ENCODE measurements at regions not wholly inside any gene's neighbourhood (a gene's known extent, or its start where the extent isn't known, plus 50 kb on each side); places are given as distances from the start of the nearest gene placed in this dataset.

- Histone ChIP-seq H3K27me3 (ENCODE audit: control insufficient read depth in 2 of 2, insufficient read depth in 1 of 2, low read length in 1 of 2) (no peaks in the 10 kb centered on the region), H3K9me3 (ENCODE audit: control insufficient read depth in 2 of 2, insufficient read depth in 1 of 2, low read length in 1 of 2) (no peaks in the 10 kb centered on the region), H3K36me3 (ENCODE audit: control insufficient read depth in 2 of 2, insufficient read depth in 2 of 2, low read length in 1 of 2) (no peaks in the 10 kb centered on the region), H3K27ac (ENCODE audit: low read depth in 1 of 2, low read length in 1 of 2) (no peak overlapping the region), H3K4me1 (ENCODE audit: control insufficient read depth in 2 of 2, insufficient read depth in 2 of 2, low read length in 2 of 2) (no peaks in the 10 kb centered on the region), H3K4me3 (ENCODE audit: low read length in 2 of 2) (no peak overlapping the region)
- DNase-seq (ENCODE audit: low read depth in 6 of 9, low spot score in 9 of 9), result no peak
- 50% methylated on average over 2 of the region's 2 CpGs for WGBS
Measured at GRCh38 chr2:220574038-220574437, 946.6 kb downstream of the SLC4A3 start.

- no peaks in the 10 kb centered on the region for H3K27me3 ChIP-seq (ENCODE audit: control insufficient read depth in 2 of 2, insufficient read depth in 1 of 2, low read length in 1 of 2)
- H3K27ac ChIP-seq (ENCODE audit: low read depth in 1 of 2, low read length in 1 of 2), result no peak overlapping the region
- no peaks in the 10 kb centered on the region for H3K4me1 ChIP-seq (ENCODE audit: control insufficient read depth in 2 of 2, insufficient read depth in 2 of 2, low read length in 2 of 2)
- no peak for DNase-seq (ENCODE audit: low read depth in 6 of 9, low spot score in 9 of 9)
- WGBS, result 22% methylated on average over 1 of the region's 1 CpG
- H3K9me3 ChIP-seq (ENCODE audit: control insufficient read depth in 2 of 2, insufficient read depth in 1 of 2, low read length in 1 of 2), result no peaks in the 10 kb centered on the region
- H3K36me3 ChIP-seq (ENCODE audit: control insufficient read depth in 2 of 2, insufficient read depth in 2 of 2, low read length in 1 of 2), result no peaks in the 10 kb centered on the region
- H3K4me3 ChIP-seq (ENCODE audit: low read length in 2 of 2), result no peak overlapping the region
Measured at GRCh38 chr2:220575963-220576362, 948.5 kb downstream of the SLC4A3 start.

GRCh38 chr2:220579452-220579851 lies 952.0 kb downstream of the SLC4A3 start:
- no peaks in the 10 kb centered on the region for H3K36me3 ChIP-seq (ENCODE audit: control insufficient read depth in 2 of 2, insufficient read depth in 2 of 2, low read length in 1 of 2)
- 88% methylated on average over 2 of the region's 2 CpGs for WGBS
- no peak overlapping the region for H3K4me3 ChIP-seq (ENCODE audit: low read length in 2 of 2)
- no peak overlapping the region for H3K27ac ChIP-seq (ENCODE audit: low read depth in 1 of 2, low read length in 1 of 2)
- no peak for DNase-seq (ENCODE audit: low read depth in 6 of 9, low spot score in 9 of 9)
- H3K4me1 ChIP-seq (ENCODE audit: control insufficient read depth in 2 of 2, insufficient read depth in 2 of 2, low read length in 2 of 2), result no peaks in the 10 kb centered on the region
- H3K27me3 ChIP-seq (ENCODE audit: control insufficient read depth in 2 of 2, insufficient read depth in 1 of 2, low read length in 1 of 2), result no peaks in the 10 kb centered on the region
- H3K9me3 ChIP-seq (ENCODE audit: control insufficient read depth in 2 of 2, insufficient read depth in 1 of 2, low read length in 1 of 2), result no peaks in the 10 kb centered on the region

GRCh38 chr2:220580113-220580512 lies 952.7 kb downstream of the SLC4A3 start:
- DNase-seq (ENCODE audit: low read depth in 6 of 9, low spot score in 9 of 9), result no peak
- no peaks in the 10 kb centered on the region for H3K4me1 ChIP-seq (ENCODE audit: control insufficient read depth in 2 of 2, insufficient read depth in 2 of 2, low read length in 2 of 2)
- WGBS, result 87% methylated on average over 2 of the region's 2 CpGs
- H3K9me3 ChIP-seq (ENCODE audit: control insufficient read depth in 2 of 2, insufficient read depth in 1 of 2, low read length in 1 of 2), result no peaks in the 10 kb centered on the region
- no peak overlapping the region for H3K4me3 ChIP-seq (ENCODE audit: low read length in 2 of 2)
- H3K27ac ChIP-seq (ENCODE audit: low read depth in 1 of 2, low read length in 1 of 2), result no peak overlapping the region
- no peaks in the 10 kb centered on the region for H3K36me3 ChIP-seq (ENCODE audit: control insufficient read depth in 2 of 2, insufficient read depth in 2 of 2, low read length in 1 of 2)
- H3K27me3 ChIP-seq (ENCODE audit: control insufficient read depth in 2 of 2, insufficient read depth in 1 of 2, low read length in 1 of 2), result no peaks in the 10 kb centered on the region

GRCh38 chr2:220583725-220584124 lies 956.3 kb downstream of the SLC4A3 start:
- Histone ChIP-seq H3K9me3 (ENCODE audit: control insufficient read depth in 2 of 2, insufficient read depth in 1 of 2, low read length in 1 of 2) (no peaks in the 10 kb centered on the region), H3K36me3 (ENCODE audit: control insufficient read depth in 2 of 2, insufficient read depth in 2 of 2, low read length in 1 of 2) (no peaks in the 10 kb centered on the region), H3K4me1 (ENCODE audit: control insufficient read depth in 2 of 2, insufficient read depth in 2 of 2, low read length in 2 of 2) (no peaks in the 10 kb centered on the region), H3K4me3 (ENCODE audit: low read length in 2 of 2) (no peak overlapping the region), H3K27ac (ENCODE audit: low read depth in 1 of 2, low read length in 1 of 2) (no peak overlapping the region), H3K27me3 (ENCODE audit: control insufficient read depth in 2 of 2, insufficient read depth in 1 of 2, low read length in 1 of 2) (no peaks in the 10 kb centered on the region)
- DNase-seq (ENCODE audit: low read depth in 6 of 9, low spot score in 9 of 9), result no peak
- WGBS, result 82% methylated on average over 2 of the region's 2 CpGs

GRCh38 chr2:220585241-220585640 lies 957.8 kb downstream of the SLC4A3 start:
- H3K27me3 ChIP-seq (ENCODE audit: control insufficient read depth in 2 of 2, insufficient read depth in 1 of 2, low read length in 1 of 2), result no peaks in the 10 kb centered on the region
- H3K9me3 ChIP-seq (ENCODE audit: control insufficient read depth in 2 of 2, insufficient read depth in 1 of 2, low read length in 1 of 2), result no peaks in the 10 kb centered on the region
- no peak overlapping the region for H3K4me3 ChIP-seq (ENCODE audit: low read length in 2 of 2)
- no peaks in the 10 kb centered on the region for H3K4me1 ChIP-seq (ENCODE audit: control insufficient read depth in 2 of 2, insufficient read depth in 2 of 2, low read length in 2 of 2)
- 78% methylated on average over 2 of the region's 2 CpGs for WGBS
- no peaks in the 10 kb centered on the region for H3K36me3 ChIP-seq (ENCODE audit: control insufficient read depth in 2 of 2, insufficient read depth in 2 of 2, low read length in 1 of 2)
- no peak for DNase-seq (ENCODE audit: low read depth in 6 of 9, low spot score in 9 of 9)
- no peak overlapping the region for H3K27ac ChIP-seq (ENCODE audit: low read depth in 1 of 2, low read length in 1 of 2)

- no peaks in the 10 kb centered on the region for H3K36me3 ChIP-seq (ENCODE audit: control insufficient read depth in 2 of 2, insufficient read depth in 2 of 2, low read length in 1 of 2)
- DNase-seq (ENCODE audit: low read depth in 6 of 9, low spot score in 9 of 9), result no peak
- WGBS, result 95% methylated on average over 5 of the region's 5 CpGs
- no peak overlapping the region for H3K4me3 ChIP-seq (ENCODE audit: low read length in 2 of 2)
- H3K4me1 ChIP-seq (ENCODE audit: control insufficient read depth in 2 of 2, insufficient read depth in 2 of 2, low read length in 2 of 2), result no peaks in the 10 kb centered on the region
- H3K27ac ChIP-seq (ENCODE audit: low read depth in 1 of 2, low read length in 1 of 2), result no peak overlapping the region
- H3K9me3 ChIP-seq (ENCODE audit: control insufficient read depth in 2 of 2, insufficient read depth in 1 of 2, low read length in 1 of 2), result no peaks in the 10 kb centered on the region
- no peaks in the 10 kb centered on the region for H3K27me3 ChIP-seq (ENCODE audit: control insufficient read depth in 2 of 2, insufficient read depth in 1 of 2, low read length in 1 of 2)
Measured at GRCh38 chr2:220586980-220587530, 959.6 kb downstream of the SLC4A3 start.

- Histone ChIP-seq H3K4me3 (ENCODE audit: low read length in 2 of 2) (no peak overlapping the region), H3K27me3 (ENCODE audit: control insufficient read depth in 2 of 2, insufficient read depth in 1 of 2, low read length in 1 of 2) (no peaks in the 10 kb centered on the region), H3K4me1 (ENCODE audit: control insufficient read depth in 2 of 2, insufficient read depth in 2 of 2, low read length in 2 of 2) (no peaks in the 10 kb centered on the region), H3K27ac (ENCODE audit: low read depth in 1 of 2, low read length in 1 of 2) (no peak overlapping the region), H3K36me3 (ENCODE audit: control insufficient read depth in 2 of 2, insufficient read depth in 2 of 2, low read length in 1 of 2) (no peaks in the 10 kb centered on the region), H3K9me3 (ENCODE audit: control insufficient read depth in 2 of 2, insufficient read depth in 1 of 2, low read length in 1 of 2) (no peaks in the 10 kb centered on the region)
- 94% methylated on average over 5 of the region's 5 CpGs for WGBS
- DNase-seq (ENCODE audit: low read depth in 6 of 9, low spot score in 9 of 9), result no peak
Measured at GRCh38 chr2:220588148-220588547, 960.7 kb downstream of the SLC4A3 start.

GRCh38 chr2:220590476-220590875 lies 963.0 kb downstream of the SLC4A3 start:
- H3K4me3 ChIP-seq (ENCODE audit: low read length in 2 of 2), result no peak overlapping the region
- H3K4me1 ChIP-seq (ENCODE audit: control insufficient read depth in 2 of 2, insufficient read depth in 2 of 2, low read length in 2 of 2), result no peaks in the 10 kb centered on the region
- no peaks in the 10 kb centered on the region for H3K27me3 ChIP-seq (ENCODE audit: control insufficient read depth in 2 of 2, insufficient read depth in 1 of 2, low read length in 1 of 2)
- H3K27ac ChIP-seq (ENCODE audit: low read depth in 1 of 2, low read length in 1 of 2), result no peak overlapping the region
- 93% methylated on average over 1 of the region's 1 CpG for WGBS
- H3K9me3 ChIP-seq (ENCODE audit: control insufficient read depth in 2 of 2, insufficient read depth in 1 of 2, low read length in 1 of 2), result no peaks in the 10 kb centered on the region
- H3K36me3 ChIP-seq (ENCODE audit: control insufficient read depth in 2 of 2, insufficient read depth in 2 of 2, low read length in 1 of 2), result no peaks in the 10 kb centered on the region
- no peak for DNase-seq (ENCODE audit: low read depth in 6 of 9, low spot score in 9 of 9)

- 95% methylated on average over 1 of the region's 1 CpG for WGBS
- no peaks in the 10 kb centered on the region for H3K4me1 ChIP-seq (ENCODE audit: control insufficient read depth in 2 of 2, insufficient read depth in 2 of 2, low read length in 2 of 2)
- DNase-seq (ENCODE audit: low read depth in 6 of 9, low spot score in 9 of 9), result no peak
- H3K27ac ChIP-seq (ENCODE audit: low read depth in 1 of 2, low read length in 1 of 2), result no peak overlapping the region
- no peaks in the 10 kb centered on the region for H3K36me3 ChIP-seq (ENCODE audit: control insufficient read depth in 2 of 2, insufficient read depth in 2 of 2, low read length in 1 of 2)
- H3K9me3 ChIP-seq (ENCODE audit: control insufficient read depth in 2 of 2, insufficient read depth in 1 of 2, low read length in 1 of 2), result no peaks in the 10 kb centered on the region
- no peak overlapping the region for H3K4me3 ChIP-seq (ENCODE audit: low read length in 2 of 2)
- H3K27me3 ChIP-seq (ENCODE audit: control insufficient read depth in 2 of 2, insufficient read depth in 1 of 2, low read length in 1 of 2), result no peaks in the 10 kb centered on the region
Measured at GRCh38 chr2:220593526-220593925, 966.1 kb downstream of the SLC4A3 start.
